ENCODE measurements at regions not wholly inside any gene's neighbourhood (a gene's known extent, or its start where the extent isn't known, plus 50 kb on each side); places are given as distances from the start of the nearest gene placed in this dataset.

DNA sequence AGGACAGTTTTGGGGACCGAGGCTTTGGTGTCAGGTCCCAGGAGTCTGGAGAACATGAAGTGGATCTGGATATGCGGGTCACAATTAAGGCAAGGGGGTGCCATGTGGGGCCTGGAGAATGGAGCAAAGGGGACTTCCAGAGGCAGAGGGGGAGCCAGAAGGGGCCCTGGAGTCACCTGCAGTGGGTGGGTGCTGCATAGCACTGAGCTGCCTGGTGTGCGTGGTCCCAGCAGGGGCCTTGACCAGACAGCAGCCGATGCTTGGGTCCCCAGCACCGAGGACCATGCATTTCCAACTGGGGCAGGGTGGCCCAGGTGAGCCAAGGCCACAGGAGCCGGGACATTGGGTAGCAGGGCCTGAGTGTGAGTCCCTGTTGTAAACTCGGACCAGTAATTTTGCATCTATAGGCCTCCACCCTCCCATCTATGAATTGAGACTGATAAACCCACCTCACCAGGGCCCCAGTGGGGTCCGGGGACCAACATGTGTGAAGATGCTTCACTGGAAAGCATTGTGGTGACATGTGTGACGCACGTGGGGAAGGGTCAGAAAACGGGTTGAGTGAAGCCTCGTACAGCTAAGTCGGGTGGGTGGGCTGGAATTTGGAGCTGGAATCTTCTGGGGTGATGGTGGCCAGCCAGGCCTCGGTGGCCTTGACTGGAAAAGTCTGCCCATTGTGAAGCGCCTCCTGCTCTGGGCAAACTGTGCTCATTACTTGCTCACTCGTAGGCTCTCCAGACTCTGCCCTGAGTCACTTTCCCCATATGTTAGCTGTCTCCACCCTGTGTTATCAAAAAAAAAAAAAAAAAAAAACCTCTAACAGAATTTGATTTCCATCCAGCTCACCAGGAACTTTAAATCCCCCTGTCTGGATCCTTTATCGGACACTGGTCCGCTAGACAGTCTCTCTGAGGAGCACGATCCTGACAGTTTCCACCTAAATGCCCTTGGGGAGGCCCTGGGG, 90.5 kb upstream of the ZNF469 start:
- DNase-seq, result no peak

- no peak for DNase-seq
Observed at GRCh38 chr16:88293097-88293496, 89.7 kb upstream of the ZNF469 start.

DNA sequence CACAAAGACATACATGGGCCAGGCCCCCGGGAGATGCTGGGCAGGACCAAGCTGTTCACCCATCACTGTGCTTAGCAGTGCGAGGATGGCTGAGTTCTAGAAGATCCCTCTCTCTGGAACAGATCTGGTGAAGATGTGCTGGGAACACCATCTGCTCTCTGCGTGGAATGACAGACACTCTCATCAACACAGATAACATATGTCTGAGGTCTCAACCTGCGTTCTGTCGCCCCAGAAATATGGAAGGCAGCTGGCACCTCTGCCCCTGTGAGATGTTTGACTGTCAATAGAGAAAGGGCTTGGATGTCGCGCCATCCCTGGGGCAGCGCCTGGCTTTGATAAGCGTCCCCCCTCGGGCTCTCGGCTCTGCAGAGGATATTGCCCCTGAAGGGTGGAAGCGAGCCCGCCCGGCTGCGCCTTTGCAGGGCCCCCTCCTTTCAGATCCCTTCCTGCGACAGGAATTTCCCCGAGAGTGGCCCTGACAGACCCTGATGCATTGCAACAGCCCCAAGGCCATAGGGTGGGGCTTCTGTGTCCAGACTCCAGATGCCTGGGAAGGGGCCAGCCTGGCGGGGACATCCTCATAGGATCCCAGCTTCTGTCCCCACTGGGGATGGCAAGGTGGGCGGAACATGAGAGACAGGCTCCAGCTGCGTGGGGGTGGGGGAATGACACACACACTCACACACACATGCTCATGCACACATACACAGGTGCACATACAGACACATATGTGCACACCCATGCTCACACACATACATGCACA, 86.9 kb upstream of the ZNF469 start:
- no peak for DNase-seq

DNA sequence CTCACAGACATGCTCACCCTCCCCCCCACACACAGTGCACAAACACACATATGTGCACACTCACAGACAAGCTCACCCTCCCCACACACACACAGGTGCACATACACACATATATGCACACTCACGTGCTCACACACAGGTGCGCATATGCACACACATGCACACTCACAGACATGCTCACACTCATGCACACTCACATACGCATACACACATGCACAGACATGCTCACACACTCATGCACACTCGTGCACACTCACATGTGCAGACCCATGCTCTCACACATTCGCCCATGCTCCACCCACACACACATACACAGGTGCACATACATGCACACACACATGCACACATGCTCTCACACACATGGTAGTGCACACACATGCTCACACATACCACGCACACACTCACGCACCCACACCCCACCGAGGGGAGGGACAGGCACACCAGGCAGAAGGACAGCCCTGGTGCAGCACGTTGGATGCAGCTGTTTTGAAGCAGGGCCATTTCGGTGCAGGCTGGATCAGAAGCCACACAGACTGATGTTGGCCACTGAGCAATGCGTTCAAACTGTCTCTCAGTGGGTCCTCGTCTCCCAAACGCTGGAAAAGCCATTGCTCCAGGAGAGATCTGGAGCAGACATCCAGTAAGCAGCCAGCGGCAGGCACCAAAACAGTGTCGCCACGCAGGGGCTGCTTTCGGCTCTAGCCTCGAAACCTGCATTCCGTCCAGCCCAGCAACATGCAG, 86.2 kb upstream of the ZNF469 start:
- no peak for DNase-seq

DNA sequence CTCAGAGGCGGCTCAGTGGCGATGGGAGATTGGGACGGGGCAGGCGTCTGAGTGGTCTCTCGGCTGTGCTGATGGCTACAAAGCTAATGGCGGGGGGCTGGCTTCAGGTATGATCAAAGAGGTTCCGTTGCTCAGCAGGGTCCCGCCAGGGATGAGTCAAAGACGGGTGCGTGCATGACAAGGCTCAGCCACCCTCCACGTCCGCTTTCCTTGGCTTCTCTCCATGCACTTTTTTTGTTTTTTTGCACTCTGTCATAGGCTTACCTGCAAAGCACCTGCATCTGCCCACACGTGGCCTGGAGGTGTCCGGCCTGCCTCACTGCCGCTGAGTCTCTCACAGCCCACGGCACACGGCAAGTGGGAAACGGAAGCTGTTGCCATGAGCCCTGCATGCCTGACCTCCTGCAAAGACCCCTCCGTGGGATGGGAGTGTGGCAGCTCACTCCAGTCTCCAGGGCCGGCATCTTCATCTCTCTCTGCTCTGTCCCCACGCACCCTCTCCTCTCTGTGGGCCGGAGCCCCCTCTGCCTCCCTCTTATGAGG, 85.5 kb upstream of the ZNF469 start:
- DNase-seq, result no peak

DNA sequence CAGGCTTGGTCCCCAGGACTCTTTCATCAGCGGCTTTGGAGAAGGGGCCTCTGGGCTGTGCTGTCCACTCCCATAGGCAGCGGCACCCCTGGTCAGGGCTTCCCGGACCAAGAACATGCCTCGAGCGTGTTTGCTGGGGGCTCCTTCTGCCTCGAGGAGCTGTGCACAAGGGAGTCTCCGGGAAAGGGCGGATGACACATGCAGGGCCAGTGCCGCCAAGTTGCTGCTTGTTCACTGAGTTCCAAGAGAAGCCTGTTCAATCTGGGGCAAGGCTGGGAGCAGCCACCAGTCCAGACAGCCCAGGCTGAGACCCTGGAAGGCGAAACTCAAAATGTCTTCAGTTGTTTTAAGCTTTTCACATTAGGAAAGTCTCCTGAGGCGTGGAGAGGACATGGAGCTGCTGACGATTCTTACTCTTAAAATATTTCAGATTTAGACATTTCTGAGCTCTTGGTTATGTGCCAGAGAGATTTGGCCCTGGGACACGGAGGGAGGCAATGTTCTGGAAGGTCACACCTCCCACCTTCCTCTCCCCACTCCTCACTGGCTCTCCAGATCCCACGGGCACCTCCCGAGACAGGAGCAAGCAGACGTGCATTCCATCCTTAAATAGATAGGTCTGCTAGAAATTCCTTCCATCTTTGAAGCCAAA, 84.5 kb upstream of the ZNF469 start:
- DNase-seq, result no peak

GRCh38 chr16:88298833-88299745, 83.7 kb upstream of the ZNF469 start:
- no peak for DNase-seq

GRCh38 chr16:88299751-88300462, 82.9 kb upstream of the ZNF469 start:
- DNase-seq, result no peak

- DNase-seq, result no peak
Observed at GRCh38 chr16:88300463-88300835, 82.3 kb upstream of the ZNF469 start.

- no peak for DNase-seq
Observed at GRCh38 chr16:88301431-88301830, 81.3 kb upstream of the ZNF469 start.

GRCh38 chr16:88301886-88302285, 80.9 kb upstream of the ZNF469 start:
- no peak for DNase-seq

DNA sequence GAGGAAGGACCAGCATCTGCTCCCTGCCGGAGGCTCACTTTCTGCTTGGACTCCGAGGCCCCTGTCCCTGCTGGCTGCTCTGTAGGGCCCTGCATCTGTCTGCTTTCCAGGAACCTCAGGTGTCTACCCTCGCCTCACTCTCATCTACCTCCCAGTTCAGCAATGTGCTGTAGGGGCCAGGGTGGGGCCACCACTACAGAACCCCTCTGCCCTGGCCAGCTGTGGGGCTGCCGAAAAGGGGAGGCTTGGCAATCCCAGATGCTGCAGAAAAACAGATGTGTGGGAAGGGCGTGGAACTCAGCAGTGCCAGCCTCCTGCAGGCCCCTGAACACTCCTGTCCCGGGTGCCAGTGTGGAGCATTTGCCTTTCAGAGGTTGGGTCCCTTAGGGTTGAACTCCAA, 80.1 kb upstream of the ZNF469 start:
- DNase-seq, result no peak

DNA sequence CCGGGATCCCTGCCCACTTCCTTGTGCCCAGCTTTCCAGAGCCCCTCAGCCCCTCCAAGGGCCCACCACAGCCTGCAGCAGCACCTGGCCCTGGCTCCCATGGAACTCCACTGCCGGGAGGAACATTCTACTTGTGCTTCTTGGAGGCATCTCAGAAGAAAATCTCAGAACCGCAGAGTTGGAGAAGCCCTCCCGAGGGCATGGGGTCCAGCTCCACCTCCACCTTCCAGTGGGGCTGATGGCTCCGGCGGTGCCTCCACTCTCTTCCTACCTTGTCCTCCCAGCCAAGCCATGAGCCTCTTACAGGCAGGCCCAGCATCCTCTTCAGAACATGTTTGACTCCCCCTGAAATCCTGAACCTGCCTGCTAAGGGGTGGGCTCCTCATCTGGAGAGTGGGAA, 79.4 kb upstream of the ZNF469 start:
- DNase-seq, result no peak

DNA sequence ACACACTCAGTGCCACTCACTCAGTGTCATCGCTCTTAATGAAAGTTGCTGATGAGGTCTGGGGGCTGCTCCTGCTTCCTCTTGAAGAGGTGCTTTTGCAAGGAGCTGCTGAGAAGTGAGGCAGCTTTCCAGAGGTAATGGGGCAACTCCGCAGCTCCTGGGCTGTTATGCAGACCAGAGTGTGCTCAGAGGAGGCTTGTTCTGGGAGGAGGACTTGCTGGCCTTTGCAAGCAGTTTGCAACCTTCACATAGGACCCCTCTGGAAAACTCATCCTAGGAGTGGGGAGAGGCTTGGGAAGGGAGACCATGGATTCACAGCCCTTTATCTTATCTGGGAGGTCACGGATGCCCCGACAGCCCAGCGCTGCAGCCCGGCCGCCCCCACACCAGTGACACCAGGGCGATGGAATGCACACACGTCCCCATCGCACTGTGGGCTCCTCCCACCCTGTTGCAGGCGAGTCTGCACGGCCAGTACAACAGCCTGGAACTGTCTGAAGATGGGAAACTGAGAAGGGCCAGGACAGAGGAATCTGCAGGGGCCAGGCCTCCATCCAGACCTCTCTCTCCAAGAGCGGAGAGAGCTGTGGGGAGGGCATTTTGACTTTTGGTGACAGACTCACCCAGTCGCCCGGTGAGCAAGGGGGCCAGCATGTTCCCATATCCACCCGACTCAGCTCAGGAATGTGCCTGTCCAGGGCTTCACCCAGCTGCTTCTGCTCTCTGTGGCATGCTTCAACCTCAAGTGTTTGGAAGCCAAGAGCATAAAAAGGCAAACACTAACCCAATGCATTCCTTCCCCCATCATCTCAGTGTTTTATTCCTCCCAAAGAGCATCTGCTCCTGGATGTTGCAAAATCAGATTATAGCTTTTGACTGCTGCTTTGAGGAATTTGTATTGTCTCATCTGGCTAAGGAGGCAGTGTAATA, 78.6 kb upstream of the ZNF469 start:
- no peak for DNase-seq

DNA sequence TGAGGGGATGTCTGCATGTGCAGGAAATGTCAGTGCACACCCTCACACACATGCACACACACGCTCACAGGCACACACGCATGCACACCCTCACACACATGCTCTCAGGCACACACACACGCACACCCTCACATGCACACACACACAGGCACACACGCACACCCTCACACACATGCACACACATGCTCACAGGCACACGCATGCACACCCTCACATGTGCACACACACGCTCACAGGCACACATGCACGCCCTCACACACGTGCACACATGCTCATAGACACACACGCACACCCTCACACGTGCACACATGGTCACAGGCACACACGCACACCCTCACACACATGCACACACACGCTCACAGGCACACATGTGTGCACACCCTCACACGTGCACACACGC, 77.6 kb upstream of the ZNF469 start:
- DNase-seq, result no peak

DNA sequence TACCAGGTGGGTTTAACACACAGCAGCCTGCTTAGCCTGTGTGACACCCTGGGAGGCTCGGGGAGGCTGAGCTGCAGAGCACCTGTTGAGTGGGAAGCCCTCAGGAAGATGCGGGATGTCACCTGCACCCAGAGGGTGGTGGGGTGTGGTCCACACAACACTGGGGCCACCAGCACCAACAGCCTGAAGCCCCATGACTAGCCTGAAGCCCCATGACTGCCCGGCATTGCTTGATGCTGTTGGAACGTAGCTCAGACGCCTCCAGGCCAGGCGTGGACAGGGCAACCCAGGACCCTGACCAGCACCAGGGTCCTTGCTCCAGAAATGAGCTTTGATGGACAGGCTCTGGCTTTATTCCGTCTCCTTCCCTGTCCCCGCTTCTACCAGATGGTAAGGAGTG, 76.3 kb upstream of the ZNF469 start:
- no peak for DNase-seq

DNA sequence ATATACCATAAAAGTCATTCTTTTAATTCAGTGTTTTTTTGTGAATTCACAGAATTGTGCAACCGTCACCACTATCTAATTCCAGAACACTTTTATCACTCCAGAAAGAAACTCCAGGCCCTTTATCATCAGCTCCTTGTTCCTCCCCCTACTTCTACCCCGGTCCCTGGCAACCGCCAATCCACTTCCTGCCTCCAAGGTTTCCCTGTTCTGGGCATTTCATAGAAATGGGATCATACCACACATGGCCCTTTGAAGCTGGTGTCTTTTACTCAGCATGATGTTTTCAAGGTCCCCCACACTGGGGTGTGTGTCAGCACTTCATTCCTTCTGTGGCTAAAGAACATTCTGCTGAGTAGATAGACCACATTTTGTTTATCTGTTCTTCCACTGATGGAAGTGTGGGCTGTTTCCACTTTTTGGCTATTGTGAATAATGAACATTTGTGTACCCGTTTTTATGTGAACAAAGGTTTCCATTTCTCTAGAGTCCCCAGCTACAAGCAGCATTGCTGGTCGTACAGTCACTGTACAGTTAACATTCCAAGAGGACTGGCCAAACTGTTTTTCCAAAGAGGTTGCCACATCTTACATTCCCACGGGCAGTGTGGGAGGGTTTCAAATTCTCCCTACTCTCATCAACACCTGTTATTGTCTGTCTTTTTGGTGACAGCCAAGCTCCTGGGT, 75.8 kb upstream of the ZNF469 start:
- DNase-seq, result no peak

DNA sequence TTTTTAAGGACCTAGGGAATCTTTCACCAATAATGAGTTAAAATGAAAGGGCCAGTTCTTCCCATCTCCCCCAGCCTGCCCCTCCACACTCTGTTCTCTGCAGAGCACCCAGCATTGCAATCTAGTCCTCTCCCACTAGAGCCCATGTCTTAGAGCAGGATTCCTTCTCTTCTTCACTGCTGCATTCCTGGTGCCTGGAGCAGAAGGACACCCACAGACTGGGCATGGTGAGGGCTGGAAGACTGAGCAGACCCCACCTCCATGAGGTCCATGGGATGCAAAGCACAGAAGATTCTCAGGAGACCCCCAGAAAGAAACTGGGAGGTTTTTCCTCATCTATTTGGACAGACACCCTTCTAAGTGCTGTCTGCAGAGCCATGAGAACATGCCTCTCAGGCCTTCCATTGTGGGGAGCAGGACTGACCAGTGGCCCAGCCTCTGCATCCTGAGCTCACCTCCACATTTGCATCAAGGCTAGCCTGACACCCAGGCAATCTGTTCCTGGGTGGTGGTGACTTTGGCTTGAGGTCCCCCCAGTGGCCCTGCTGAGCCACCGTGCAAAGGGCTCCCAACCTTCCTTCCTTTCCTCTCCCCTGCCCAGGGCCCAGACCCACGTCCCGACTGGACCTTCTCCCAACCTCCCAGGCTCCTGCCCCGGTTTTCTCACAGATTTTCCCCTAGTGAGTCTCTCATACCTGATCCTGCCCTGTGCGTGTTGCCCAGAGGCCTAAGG, 74.2 kb upstream of the ZNF469 start:
- DNase-seq, result no peak
